Activated CD8-positive, alpha-beta memory T cell treated with anti-CD3 and anti-CD28 coated beads for 36 hours (primary cell): ENCODE measurements at regions not wholly inside any gene's neighbourhood (a gene's known extent, or its start where the extent isn't known, plus 50 kb on each side); places are given as distances from the start of the nearest gene placed in this dataset.

Experiments used
- CTCF ChIA-PET: fragments of 350-600 bp; sonication (Branson Sonifier 250); formaldehyde crosslinking; loops from one replicate; lab custom pipeline; 2021; ENCODE audit warnings: antibody characterized with exemption; lab: Charles Lee
- POLR2A ChIA-PET: fragments of 350-600 bp; sonication (Branson Sonifier 250); formaldehyde crosslinking; loops from one replicate; lab custom pipeline; 2021; ENCODE audit warnings: antibody characterized with exemption; lab: Charles Lee

DNA sequence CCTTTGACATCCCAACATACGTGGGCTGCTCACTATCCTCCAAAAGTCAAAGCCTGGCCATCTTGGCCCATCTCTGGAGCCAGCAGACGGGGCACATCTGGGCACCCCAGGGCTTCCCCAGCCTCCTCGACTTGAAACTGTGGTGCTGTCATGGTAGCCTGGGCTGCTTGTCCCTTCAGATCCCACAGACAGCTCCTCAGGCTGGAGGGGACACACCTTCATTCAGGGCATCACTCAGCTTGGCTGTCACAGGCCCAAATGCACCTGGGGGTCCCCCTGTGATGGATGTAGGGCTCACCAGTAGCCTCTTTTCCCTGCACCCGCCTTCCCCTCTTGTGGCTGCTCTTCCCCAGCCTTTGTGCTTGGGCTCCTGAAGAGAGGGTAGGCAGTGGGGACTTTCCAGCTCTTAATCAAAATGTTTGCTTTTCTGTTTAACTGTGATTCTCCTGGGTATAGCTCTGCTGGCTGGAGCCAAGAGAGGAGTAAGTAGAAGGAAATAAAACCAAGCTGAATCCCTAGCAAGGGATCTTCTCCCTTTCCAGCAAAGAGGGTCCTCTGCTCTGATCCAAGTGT lies 92.3 kb downstream of the GYPC start:
- CTCF ChIA-PET: interaction anchor here (0.7 kb wide), 1 partner anchor 201 kb away, joined by 4 read pairs; no protein-coding TSS in a partner anchor
- POLR2A ChIA-PET: no interaction called here

DNA sequence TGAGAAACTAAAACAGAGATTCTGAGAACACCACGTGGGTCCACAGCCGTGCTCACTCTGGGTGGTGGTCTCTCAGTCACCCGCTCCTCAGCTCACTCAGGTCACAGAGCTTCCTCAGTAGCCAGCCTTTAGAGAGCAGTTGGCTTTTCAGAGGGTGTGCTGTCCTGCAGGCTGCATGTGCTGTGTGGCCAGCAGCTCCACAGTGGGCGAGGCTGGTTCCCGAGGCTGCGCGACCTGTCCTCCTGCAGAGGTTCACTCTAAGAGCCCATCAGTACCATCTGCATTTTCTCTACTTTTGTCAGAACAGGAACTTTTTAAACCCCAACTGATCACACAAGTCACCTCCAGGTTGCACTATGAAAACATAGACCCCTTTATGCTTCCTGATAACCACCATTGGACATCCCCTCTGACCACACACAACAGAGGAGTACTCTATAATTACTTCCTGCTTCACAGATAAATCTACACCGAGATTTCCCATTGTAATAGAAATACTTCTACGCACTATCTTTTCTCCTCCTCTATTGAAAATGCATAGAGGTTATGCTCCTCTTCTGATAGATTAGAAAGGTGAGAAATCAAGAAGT lies 93.1 kb downstream of the GYPC start:
- POLR2A ChIA-PET: no interaction called here
- CTCF ChIA-PET: no interaction called here

DNA sequence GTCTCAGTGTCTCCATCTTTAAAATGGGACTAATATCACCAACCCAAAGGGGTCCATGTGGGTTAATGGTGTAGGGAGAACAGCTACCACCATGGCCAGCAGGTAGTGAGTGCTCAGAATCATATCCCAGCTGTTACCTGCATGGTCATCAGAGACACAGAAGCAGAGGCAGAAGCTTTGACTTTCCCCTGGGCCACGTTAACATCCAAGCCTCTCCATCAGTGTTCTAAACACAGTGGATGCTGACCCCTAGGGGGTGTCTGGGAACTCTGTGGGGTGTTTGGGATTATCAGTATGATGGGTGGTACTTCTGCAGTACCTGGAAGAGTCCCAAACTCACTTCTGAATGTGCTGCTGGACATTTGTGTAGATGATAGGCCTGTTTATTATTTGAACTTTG lies 93.6 kb downstream of the GYPC start:
- CTCF ChIA-PET: no interaction called here
- POLR2A ChIA-PET: no interaction called here

DNA sequence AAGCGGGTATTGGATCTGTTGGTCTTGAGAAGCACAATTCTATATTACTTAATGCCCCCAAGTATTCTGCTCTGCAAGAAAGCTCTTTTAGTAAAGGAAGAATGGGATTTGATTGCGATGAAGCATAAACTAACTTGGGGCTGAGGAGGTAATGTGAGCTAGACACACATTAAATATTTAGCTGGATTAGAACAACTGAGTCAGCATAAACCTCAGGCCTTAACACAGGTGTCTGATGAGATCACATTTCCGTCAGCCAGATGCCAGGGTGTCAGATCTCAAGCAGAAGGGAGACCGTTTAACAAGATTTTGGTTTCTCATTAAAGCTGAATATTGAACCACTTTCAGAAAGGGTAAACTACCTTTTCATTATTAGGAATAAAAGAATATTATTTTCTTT lies 94.5 kb downstream of the GYPC start:
- POLR2A ChIA-PET: no interaction called here
- CTCF ChIA-PET: no interaction called here

DNA sequence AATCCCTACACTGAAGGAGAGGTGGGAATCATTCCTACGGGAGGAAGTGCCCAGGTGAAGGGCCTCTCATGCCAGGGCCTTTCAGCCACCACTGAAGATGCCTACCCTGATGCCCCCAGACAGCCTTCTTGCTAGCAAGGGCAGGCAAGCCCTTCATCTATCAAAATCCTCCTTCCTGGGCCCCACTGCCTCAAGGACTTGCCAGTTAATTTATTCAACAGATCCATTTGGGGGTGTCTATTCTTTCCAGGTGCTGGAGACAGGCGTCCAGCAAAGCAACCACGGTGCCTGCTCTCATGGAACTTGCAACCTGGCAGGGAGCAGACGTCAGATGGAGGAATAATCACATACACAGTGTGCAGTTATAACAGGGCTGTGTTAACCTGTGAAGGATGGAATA lies 95.5 kb downstream of the GYPC start:
- POLR2A ChIA-PET: no interaction called here
- CTCF ChIA-PET: no interaction called here

DNA sequence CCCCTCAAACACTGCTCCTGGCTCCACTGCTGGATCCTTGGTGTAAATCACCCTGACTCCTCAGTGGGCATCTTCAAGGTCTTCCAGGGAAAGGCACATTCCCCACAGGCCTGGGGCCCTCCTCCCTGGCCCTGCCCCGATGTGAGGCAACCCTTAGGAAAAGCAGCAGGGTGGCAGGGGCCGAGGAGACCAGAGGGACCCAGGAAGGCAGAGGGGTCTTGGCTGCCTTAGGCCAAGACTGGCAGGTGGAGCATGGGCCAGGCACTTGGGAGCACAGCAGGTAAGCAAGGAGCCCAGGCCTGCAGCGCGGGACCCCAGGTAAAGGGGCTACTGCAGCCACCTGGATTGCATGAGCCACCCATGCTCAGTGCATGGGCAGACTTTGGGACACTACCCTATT lies 96.9 kb downstream of the GYPC start:
- POLR2A ChIA-PET: no interaction called here
- CTCF ChIA-PET: no interaction called here

DNA sequence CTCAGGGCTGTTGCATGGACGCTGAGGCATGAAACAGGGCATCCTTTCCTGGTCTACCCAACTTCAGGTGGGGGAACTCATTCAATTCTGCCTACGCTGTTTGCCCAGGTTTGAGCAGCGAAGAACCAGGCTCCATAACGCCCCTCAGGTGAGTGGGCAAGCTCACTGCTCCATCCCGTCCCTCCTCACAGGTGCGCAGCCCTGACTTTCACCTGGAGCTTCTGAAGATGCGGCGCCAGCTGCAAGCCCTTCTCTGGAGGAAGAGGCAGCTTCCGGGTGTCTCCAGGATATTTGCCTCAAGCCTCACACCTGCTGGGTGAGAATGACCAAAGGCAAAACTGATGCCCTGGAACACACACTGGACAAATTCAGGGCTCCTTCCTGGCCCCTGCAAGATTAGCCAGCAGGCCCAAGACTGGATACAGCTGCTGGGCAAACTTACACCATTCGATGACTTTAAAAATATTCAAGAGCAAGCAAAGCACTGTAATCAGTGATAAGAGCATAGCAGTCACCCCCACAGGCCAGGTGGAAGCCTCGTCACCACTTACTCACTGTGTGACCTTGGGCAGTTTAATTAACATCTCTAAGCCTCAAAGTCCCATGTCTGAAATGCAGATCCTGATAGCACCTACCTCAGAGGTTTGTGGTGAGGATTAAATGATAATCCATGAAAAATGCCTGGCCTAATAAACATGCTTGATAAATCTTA lies 97.7 kb downstream of the GYPC start:
- ChIA-PET POLR2A (no interaction called here), CTCF (no interaction called here)

DNA sequence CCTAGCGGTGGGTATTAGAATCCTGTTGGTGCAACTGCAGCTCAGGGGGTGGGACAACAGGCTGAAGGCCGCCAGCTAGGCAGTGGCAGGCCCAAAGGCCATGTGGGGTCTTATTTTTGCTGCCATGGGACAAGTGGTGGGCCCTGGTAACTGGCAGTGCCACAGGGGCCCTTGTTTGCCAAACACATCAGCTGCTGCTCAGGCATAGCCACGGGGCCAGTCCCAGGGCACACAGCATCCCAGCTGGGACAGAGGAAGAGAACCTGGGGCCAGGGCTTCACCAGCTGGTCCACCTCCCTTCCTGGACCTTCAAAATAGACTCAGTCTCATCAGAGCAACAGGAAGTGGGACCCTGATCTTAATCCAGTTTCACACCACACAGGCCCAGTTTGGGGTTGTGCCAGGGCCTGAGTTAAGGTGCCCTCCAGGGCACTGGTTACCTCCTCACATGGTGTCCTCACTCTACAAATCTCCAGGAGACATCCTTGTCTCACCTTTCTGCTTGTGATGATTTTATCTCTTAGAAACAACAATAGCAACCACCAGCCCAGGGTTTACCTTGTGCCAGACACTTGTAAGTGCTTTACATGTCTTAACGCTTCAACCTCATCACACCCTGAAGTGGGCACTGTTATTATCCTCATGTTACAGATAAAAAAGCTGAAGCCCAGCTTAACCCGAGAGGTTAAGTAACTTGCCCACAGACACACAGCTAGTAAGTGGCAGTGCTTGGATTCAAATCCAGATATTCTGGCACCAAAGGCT lies 98.5 kb downstream of the GYPC start:
- ChIA-PET POLR2A (no interaction called here), CTCF (no interaction called here)

DNA sequence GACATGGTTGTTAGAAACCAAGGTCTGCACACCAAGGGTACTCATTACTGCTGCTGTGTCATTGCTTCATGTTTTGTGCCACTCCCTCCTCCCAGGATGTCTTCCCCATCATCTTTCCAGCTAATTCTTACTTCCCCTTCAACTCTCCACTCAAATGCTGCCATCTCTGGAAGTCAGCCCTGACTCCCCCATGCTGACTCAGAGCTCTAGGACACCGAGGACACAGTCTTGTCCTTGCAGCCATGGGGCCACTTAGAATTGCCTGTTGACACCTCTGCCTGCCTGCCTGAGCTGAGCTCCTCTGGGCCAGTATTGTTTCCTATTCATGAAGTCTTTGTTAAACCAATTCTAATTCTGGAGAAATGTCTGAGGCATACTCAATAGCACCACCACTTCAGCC lies 100.2 kb downstream of the GYPC start:
- CTCF ChIA-PET: interaction anchor here (0.5 kb wide), 1 partner anchor 432 kb away, joined by 3 read pairs; no protein-coding TSS in a partner anchor
- POLR2A ChIA-PET: no interaction called here

DNA sequence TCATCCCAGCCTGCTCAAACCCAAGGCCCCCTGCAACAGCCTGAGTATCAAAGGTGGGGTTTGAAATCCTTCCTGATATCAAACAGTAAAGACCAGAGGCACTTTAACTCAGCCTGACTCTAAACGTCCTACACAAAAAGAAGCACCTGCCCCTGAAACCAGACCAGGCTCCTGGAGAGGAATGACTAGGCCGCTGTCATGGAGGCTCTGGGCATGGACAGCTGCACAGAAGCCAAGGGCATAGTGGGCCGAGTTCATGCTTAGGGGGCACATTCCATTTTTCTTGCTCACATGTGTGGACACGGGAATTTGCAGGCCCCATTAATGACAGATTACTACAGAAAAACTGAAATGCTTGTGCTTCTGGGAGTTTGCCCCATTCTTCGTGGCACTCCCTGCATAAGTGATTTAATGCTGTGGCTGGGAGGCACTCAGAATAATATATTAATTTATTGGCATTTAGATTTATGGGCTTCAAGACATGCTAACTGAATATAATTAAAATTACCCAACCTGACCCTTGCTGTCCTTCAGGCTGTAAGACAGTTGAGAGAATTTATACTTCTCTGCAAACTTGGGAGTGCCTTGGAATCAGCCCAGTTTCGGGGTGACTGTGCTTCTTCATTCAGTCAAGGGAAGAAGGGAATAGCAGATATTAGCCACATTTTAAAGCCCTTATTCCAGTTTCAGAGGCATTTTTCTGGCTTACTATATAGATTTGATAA lies 105.5 kb downstream of the GYPC start:
- POLR2A ChIA-PET: no interaction called here
- CTCF ChIA-PET: interaction anchor here (0.7 kb wide), 1 partner anchor 16 kb away, joined by 3 read pairs; no protein-coding TSS in a partner anchor

DNA sequence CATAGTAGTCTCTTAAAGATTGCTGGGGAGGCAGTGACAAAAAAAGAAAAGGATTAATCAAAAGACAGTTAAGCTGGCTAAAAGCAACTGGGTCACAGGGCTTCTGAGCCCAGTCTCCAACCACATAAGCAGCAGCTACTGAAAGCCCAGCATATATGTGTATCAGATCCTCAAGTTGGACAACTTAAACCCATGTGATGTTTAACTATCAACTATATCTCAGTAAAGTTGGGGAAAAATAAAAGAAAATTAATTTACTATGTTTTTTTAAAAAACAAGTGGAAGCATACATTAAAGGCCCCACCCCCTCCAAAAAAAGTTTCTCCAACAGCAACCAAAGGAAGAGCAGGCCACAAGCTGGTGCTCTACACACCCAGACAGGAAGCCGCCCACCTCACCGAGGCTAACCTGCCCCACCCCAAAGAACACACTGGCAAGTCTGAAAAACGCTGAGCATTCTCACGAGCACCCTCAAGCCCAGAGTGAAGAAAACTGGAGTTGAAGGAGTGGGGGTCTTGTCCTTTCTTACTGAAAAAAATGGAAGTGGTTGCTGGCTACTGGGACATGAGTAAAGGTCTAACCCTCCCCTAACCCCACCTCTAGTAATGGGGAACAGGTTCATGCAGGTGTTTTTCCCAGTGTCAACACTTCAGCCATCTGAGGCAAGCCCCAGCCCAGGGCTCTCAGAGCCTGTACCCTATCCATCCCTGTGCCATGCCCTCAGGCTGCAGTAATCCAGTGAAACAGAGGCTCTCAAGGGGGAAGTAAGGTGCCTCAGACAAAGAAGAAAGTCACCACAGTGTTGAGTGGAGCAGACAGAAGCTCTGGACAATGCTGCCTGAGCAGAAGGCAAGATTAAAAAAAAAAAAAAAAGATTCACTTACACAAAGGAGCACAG lies 106.3 kb downstream of the GYPC start:
- POLR2A ChIA-PET: no interaction called here
- CTCF ChIA-PET: interaction anchor here (0.7 kb wide), 1 partner anchor 15 kb away, joined by 3 read pairs; no protein-coding TSS in a partner anchor

DNA sequence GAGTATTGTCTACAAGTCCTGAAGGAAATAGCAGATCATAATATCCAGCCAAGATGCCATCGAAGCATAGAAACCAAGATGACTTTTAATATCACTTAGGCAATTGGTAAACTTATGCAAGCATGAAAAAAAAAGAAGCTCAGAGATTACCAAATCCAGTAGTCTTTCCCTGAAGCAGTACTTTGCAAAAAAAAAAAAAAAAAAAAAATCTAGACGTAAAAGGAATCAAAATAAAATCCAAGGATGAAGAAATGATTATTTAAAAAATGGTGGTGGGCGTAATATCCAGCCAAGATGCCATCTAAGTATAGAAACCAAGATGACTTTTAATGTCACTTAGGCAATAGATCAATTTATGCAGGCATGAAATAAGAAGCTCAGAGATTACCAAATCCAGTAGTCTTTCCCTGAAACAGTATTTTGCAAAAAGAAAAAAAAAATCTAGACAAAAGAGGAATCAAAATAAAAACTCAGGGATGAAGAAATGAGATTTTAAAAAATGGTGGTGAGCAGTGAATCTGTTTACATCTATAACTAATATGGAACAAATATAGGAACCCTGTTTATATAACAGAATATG lies 108.8 kb downstream of the GYPC start:
- ChIA-PET CTCF (interaction anchor here (0.7 to 1.5 kb wide), 2 partner anchors 12 to 220 kb away, joined by 3 read pairs; no protein-coding TSS in a partner anchor), POLR2A (no interaction called here)

DNA sequence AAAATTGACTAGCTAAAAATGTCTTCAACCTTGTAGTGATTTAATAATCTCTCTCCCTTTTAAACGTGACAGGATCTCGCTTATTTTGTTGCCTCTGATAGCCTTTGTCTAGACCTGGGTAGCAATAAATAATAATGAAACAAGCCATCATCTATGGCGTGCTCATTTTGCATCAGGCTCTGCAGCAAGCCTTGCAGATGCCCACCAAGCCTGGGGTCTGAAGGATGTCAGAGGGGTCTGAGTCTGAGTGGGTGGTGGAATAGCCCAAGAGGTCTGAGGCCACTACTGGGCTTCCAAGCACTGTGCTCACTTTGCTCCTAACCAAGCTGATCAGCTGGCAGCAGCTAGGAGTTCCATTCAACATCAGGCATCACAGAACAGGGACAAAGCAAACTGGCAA lies 109.4 kb downstream of the GYPC start:
- ChIA-PET CTCF (interaction anchor here (1.5 kb wide), 1 partner anchor 11 kb away, joined by 3 read pairs; no protein-coding TSS in a partner anchor), POLR2A (no interaction called here)

DNA sequence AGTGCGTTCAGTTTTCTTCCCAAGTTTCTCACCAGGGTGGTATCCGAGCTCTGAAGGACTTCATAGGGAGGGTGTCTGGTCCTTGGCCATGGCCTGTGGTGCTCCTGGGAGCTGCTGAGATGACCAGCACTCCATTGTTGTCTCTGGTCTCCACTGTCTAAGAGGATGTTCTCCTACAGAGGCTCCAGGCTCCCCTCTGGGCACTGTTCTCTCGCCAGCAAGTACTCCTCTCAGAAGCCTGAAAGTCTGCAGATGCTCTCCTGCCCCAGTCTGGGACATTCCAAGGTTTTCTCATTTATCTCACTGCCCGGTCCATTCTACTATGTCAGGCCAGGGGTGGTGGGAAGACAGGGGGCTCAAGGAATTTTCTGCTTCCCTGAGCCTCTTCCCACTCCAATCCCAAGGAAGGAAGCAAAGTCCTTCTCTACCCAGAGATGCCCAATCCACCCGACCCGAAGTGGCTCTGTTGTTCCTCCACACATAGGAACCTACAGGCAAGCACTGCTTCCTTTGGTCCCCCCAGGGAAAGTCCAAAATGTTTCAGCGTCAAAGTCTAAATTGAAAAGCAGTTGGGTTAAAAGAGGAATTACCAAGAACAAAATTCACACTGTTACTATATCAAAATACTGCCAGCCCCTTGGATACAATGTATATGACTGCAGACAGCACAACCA lies 110.5 kb downstream of the GYPC start:
- ChIA-PET CTCF (interaction anchor here (1.5 kb wide), 1 partner anchor 10 kb away, joined by 3 read pairs; no protein-coding TSS in a partner anchor), POLR2A (no interaction called here)

DNA sequence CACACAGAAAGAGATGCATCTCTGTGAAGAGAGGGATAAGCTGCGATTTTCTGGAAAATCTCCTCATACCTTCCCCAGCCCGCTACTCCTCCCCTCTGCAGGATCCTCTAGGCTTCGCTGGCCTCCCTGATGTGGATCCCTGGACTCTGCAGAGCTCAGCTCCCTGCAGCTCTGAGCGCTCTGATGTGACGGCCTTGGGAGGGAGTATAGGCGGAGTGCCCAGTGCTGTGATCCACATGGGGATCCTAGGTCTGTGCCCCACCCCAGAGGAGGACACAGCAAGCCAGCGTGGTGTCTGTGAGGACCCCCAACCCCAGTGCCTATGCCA lies 111.0 kb downstream of the GYPC start:
- ChIA-PET POLR2A (no interaction called here), CTCF (no interaction called here)

DNA sequence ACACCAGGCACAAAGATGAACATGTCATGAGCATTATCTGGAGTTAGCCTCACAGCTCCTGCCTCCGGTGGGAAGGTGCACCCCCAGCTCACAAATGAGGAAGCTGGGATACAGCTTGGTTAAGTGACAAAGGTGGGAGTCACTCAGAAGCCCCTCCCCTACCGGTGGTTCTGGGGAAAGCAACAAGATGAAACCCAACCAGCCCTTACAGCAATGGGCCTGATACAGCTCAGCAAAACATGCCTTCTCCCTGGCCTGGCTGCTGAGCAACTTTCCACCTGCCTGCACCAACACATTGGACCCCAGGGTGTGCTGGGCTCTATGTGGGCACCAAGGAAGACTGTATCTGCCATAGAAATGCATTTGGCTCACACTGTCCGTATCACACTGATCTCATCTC lies 113.2 kb downstream of the GYPC start:
- ChIA-PET CTCF (no interaction called here), POLR2A (no interaction called here)

DNA sequence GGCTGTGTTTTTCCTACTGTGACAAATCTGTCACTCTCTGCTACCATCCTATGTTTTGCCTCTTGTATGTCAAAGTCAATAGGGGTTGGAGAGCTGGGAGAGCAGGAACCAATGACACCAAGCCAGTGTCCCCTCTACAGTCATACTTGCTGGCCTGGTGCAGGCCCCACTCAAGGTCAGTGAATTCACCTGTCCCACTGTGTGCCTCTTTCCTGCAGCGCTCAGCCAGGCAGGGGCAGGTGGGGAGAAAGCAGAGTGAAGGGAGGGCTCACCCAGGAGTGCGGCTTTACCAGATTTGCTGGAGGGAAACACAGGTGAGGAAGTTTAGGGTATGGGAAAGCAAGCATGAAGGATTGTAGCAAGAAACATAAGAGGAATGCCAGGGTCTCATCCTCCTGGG lies 114.5 kb downstream of the GYPC start:
- CTCF ChIA-PET: no interaction called here
- POLR2A ChIA-PET: no interaction called here

DNA sequence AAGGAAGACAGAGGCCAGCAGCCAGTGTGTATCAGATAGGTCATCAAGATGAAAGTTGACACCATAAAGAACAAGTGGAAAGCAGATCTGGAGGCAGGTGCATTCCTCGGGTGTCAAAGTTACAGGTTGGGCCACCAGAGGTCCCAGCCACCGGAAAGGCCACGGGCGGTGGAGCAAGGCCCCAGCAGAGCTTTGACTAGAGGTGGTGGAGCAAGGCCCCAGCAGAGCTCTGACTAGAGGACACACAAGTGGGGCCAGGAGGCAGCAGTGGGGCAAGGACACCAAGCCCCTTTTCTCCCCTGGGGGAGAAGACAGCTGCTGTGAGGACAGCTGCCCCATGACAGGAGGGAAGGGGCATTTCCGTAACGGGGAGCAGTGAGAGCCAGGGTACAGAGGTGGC lies 115.1 kb downstream of the GYPC start:
- ChIA-PET CTCF (no interaction called here), POLR2A (no interaction called here)
